Heart right ventricle (tissue), 16 donors: ENCODE measurements at regions not wholly inside any gene's neighbourhood (a gene's known extent, or its start where the extent isn't known, plus 50 kb on each side); places are given as distances from the start of the nearest gene placed in this dataset.

Experiments
- ATAC-seq, 8 donors: fragments of 200-7000 bp; cut with Tn5 transposase; one replicate each; pipeline ENCODE4 v1.9.1; 2020; ENCODE audit warnings: mild to moderate bottlenecking in 8 of 8, moderate library complexity in 8 of 8, moderate number of reproducible peaks in 1 of 8
- DNase-seq, 2 donors: peaks; one replicate each; pipeline ENCODE4 v3.0.0-alpha.2; 2020
- H3K27ac ChIP-seq, 10 donors: fragments of 200-600 bp; sonication (generic) in 2 of 10; one replicate each; pipeline versions ENCODE4 v1.5.0 to v1.8.0; 2020 to 2022; ENCODE audit warnings: mild to moderate bottlenecking in 3 of 10
- H3K27me3 ChIP-seq, 7 donors: fragments of 200-600 bp; one replicate each; pipeline ENCODE4 v1.8.0; 2021 to 2022; ENCODE audit warnings: mild to moderate bottlenecking in 2 of 7
- H3K36me3 ChIP-seq, 9 donors: fragments of 200-600 bp; sonication (generic) in 1 of 9; one replicate each; pipeline versions ENCODE4 v1.5.0 to v1.8.0; 2020 to 2022; ENCODE audit warnings: mild to moderate bottlenecking in 2 of 9
- H3K4me1 ChIP-seq, 9 donors: fragments of 200-600 bp; sonication (generic) in 1 of 9; one replicate each; pipeline versions ENCODE4 v1.5.0 to v1.8.0; 2020 to 2022; ENCODE audit warnings: mild to moderate bottlenecking in 4 of 9
- H3K4me3 ChIP-seq, 10 donors: fragments of 200-600 bp; sonication (generic) in 2 of 10; one replicate each; pipeline versions ENCODE4 v1.5.0 to v1.8.0; 2020 to 2022; ENCODE audit warnings: mild to moderate bottlenecking in 7 of 10, moderate library complexity in 2 of 10
- H3K9me3 ChIP-seq, 11 donors: fragments of 200-600 bp in 10 of 11; sonication (generic) in 2 of 11; one replicate each; pipeline versions ENCODE4 v1.5.0 to v1.8.0; 2013 to 2022; ENCODE audit warnings: mild to moderate bottlenecking in 2 of 11, control low read depth in 1 of 11, moderate library complexity in 1 of 11
- CTCF ChIP-seq, 9 donors: fragments of 200-600 bp; sonication (generic) in 2 of 9; IDR thresholded peaks; one replicate each; pipeline versions ENCODE4 v1.5.0 to v1.8.0; 2021 to 2022; ENCODE audit warnings: antibody characterized with exemption in 9 of 9, mild to moderate bottlenecking in 5 of 9, moderate library complexity in 1 of 9
- WGBS, 2 donors: extraction: QIAGEN DNeasy Blood & Tissue Kit; methylation state at CpG; one replicate each; pipeline ENCODE4 v1.1.7; 2013; ENCODE audit warnings: inconsistent platforms in 1 of 2; 5-methylcytosine and 5-hydroxymethylcytosine counted together
- intact Hi-C, 10 donors: fragments of 100-400 bp; cut with DNase I; formaldehyde crosslinking; loops; one replicate each; pipeline versions ENCODE4 v1.11.1 to v1.14.2; 2022
- donor health status: Arrhythmogenic right ventricular cardiomyopathy.
- donor health status: ischemic (EF 13 %, LVEDD 7.1; RV severe dilation, severe dysfunction).
- donor health status: healthy with polysubstance abuse.
- donor health status: DM: no; HTN: yes; CAD: no.
- donor health status: DM: no; HTN: no; CAD: no.
- donor health status: ischemic (EF 25% LVEDD 6.9; RV normal size, moderate dysfunction).
- donor health status: ischemic (EF 25% LVEDD 5.7; RV mildly dilated, moderate dysfunction).
- donor health status: healthy.
- donor health status: DM: yes; HTN: yes; CAD: no.
- donor health status: Ischemic cardiomyopathy.
- donor health status: ischemic (EF 35%, LVEDD 5.7; RV mildly dilated, moderate dysfunction).
- donor health status: nonischemic (EF 11% LVEDD 7.7; RV severe dilation, severe dysfunction).
- donor health status: DM: yes; HTN: yes; CAD: no.
- donor health status: PGD.
- donor health status: ischemic (EF 29% LVEDD 5.4; RV normal size, mild dysfunction).
- donor health status: nonischemic (EF 23%, LVEDD 6.1; RV moderate dilation, normal function).

- 88 to 90% methylated on average over 7 of the region's 7 CpGs for WGBS, 2 donors
- intact Hi-C loops: loop anchor here in 1 of 10 donors (10.0 kb wide), 1 partner anchor 60 kb away; no protein-coding TSS in a partner anchor
- no peak for ATAC-seq
- Histone ChIP-seq H3K36me3 (no peaks in the 10 kb centered on the region), H3K27ac (no peak overlapping the region), H3K4me3 (no peak overlapping the region), H3K4me1 (no peaks in the 10 kb centered on the region), H3K9me3 (no peaks in the 10 kb centered on the region), H3K27me3 (peaks cover 0 to 66% (median 59%) of the 10 kb centered on the region in 7 donors)
- TF ChIP-seq CTCF (IDR thresholded peaks at IDR 0.05): no peak
- DNase-seq: no peak
These were observed 105.7 kb downstream of the RBFOX3 start for GRCh38 chr17:79505199-79505598.

DNA sequence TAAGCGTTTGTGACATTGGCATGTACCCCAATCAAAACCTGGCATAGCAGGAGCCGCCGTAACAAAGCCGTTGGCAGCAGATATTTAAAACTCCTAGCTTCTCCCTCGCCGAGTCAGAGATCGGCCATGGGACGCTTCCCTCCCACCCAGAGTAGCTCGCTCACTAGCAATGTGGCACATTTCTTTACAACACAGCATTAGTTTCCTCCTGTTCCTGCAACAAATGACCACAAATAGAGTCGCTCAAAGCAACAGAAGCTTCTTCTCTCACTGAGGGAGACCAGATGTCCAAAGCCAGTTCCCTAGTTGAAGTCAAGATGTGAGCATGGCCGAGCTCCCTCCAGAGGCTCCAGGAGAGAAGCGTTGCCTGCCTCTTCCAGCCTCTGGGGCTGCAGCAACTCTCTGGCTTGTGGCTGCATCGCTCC lies 106.7 kb downstream of the RBFOX3 start:
- no peak for DNase-seq
- no peak overlapping the region for H3K4me3 ChIP-seq
- no peaks in the 10 kb centered on the region for H3K4me1 ChIP-seq
- intact Hi-C loops: loop anchor here in 1 of 10 donors (10.0 kb wide), 1 partner anchor 61 kb away; no protein-coding TSS in a partner anchor
- WGBS, 2 donors: 79 to 83% methylated on average over 13 of the region's 13 CpGs
- H3K36me3 ChIP-seq: no peaks in the 10 kb centered on the region
- no peak overlapping the region for H3K27ac ChIP-seq
- ATAC-seq: no peak
- H3K9me3 ChIP-seq: no peaks in the 10 kb centered on the region
- peaks cover 0 to 71% (median 60%) of the 10 kb centered on the region in 7 donors for H3K27me3 ChIP-seq
- TF ChIP-seq CTCF (IDR thresholded peaks at IDR 0.05): no peak

GRCh38 chr17:79503126-79503839 lies 107.6 kb downstream of the RBFOX3 start:
- 82 to 83% methylated on average over 15 of the region's 15 CpGs for WGBS, 2 donors
- TF ChIP-seq CTCF (IDR thresholded peaks at IDR 0.05): no peak
- no peak for DNase-seq
- H3K27ac ChIP-seq: no peak overlapping the region
- no peaks in the 10 kb centered on the region for H3K9me3 ChIP-seq
- no peaks in the 10 kb centered on the region for H3K4me1 ChIP-seq
- intact Hi-C loops: loop anchor here in 1 of 10 donors (10.0 kb wide), 1 partner anchor 62 kb away; no protein-coding TSS in a partner anchor
- ATAC-seq: no peak
- H3K27me3 ChIP-seq: peaks cover 0 to 63% (median 51%) of the 10 kb centered on the region in 7 donors
- H3K36me3 ChIP-seq: no peaks in the 10 kb centered on the region
- no peak overlapping the region for H3K4me3 ChIP-seq

DNA sequence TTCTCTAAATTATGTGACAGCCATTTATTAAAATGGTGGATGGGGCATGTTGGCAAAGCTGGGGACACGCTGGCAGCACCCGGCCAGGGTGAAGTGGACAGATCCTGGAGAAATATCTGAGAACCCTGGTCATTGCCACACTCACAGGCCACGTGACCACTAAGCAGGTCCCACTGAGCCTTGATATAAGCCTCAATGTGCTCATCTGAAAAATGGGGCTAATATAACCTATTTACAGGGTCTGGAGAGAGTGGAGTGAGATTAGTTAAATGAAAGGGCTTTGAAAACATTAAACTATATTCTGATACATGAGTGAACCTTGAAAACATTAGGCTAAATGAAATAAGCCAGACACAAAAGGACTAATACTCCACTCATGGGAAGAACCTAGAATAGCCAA lies 108.9 kb downstream of the RBFOX3 start:
- H3K27me3 ChIP-seq: peaks cover 0 to 53% (median 43%) of the 10 kb centered on the region in 7 donors
- H3K4me1 ChIP-seq: no peaks in the 10 kb centered on the region
- TF ChIP-seq CTCF (IDR thresholded peaks at IDR 0.05): no peak
- DNase-seq (no peak), ATAC-seq (no peak)
- no peaks in the 10 kb centered on the region for H3K9me3 ChIP-seq
- H3K36me3 ChIP-seq: no peaks in the 10 kb centered on the region
- intact Hi-C loops: loop anchor here in 1 of 10 donors (10.0 kb wide), 1 partner anchor 63 kb away; no protein-coding TSS in a partner anchor
- H3K4me3 ChIP-seq: no peak overlapping the region
- no peak overlapping the region for H3K27ac ChIP-seq
- WGBS, 2 donors: 86 to 89% methylated on average over 3 of the region's 3 CpGs
